GM21360 (cell line): ENCODE measurements at regions not wholly inside any gene's neighbourhood (a gene's known extent, or its start where the extent isn't known, plus 50 kb on each side); places are given as distances from the start of the nearest gene placed in this dataset.
"Not testable (repeated sequence)": the region's sequence is repeated elsewhere in the genome, so short reads cannot be mapped to it uniquely, and the experiment has no call there.

ENCODE experiments used
- ATAC-seq: cut with Tn5 transposase; IDR thresholded peaks from one replicate; pipeline ENCODE4 v1.9.1; 2021; ENCODE audit warnings: mild to moderate bottlenecking, moderate library complexity; ENCODE audit not compliant: unreplicated experiment

GRCh38 chr4:112940336-112940735, 109.1 kb upstream of the ANK2 start:
- no peak for ATAC-seq

DNA sequence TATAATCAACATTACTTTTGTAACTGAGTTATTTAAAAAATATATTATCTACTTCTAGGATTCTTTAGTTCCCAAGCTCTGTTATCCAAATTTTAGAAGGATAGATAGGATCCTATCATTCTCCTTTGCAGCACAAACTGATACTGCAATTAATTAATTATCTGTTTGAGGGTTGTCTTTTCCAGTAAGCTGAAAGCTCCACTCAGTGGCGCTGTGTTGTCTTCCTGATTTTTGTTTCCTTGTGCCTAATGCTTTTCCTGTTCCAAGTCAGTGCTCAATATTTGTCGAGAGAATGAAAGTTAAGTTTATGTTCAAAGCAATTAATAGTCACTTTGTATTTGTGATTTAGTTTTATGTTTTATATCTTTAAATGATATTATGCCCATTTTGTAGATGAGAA, 107.4 kb upstream of the ANK2 start:
- ATAC-seq: no peak

DNA sequence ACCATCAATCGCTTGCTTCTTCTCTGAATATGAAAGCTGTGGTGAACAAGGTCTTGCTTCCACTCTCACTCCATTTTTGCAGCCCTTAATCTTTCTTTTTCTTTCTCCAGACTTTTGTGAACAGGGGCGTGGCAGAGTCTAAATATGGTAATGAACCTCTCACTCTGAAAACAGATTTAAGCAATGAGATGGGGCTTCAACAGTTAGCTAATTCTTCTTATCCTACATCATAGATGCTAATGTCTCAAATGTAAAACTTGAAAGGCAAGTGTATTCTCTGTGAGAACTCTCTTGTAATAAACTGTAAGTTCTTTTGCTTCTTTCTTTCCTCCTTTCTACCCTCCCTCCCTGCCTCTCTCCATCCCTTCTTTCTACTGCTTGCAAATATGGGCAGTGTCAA, 106.5 kb upstream of the ANK2 start:
- ATAC-seq: no peak

GRCh38 chr4:112944006-112944405, 105.4 kb upstream of the ANK2 start:
- ATAC-seq: no peak

DNA sequence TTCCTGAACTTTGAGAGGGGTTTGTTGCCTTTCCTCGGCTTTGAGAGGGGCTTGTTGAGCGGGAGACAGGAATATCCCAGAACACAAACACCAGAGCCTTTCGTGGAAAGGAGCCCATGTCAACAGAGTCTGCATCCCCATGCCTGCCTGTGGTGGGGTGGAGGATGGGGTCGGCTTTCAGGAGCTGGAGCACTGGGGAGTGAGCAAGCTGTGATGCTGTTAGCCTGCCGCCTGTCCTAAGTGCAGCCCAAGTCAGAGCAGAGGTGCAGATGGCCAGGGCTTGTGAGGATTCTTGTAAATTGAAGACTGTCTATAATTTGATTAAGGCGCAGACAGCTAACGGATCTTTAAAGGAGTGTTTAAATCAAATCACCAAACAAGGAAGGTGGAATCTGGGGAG, 103.3 kb upstream of the ANK2 start:
- ATAC-seq: no peak

GRCh38 chr4:112947616-112948015, 101.8 kb upstream of the ANK2 start:
- no peak for ATAC-seq

GRCh38 chr4:112951362-112952312, 97.8 kb upstream of the ANK2 start:
- ATAC-seq: no peak

DNA sequence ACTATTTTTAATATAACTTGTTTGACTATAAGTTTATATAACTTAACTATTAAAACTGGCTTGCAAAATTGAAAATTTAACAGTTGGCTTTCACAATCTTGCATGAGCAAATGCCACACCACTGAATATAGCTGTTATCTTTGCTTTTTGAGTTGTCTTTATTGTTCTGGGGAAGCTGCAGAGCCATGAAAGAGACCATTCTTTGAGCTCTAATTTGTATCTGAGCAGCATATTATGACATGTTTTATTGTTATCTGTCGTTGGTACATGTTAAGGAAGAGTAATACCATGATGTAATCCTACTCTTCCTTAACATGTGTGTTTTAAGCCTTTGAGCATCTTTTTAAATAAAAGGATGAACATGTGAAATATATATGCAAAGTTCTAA, 97.1 kb upstream of the ANK2 start:
- ATAC-seq: no peak

GRCh38 chr4:112953262-112953661, 96.2 kb upstream of the ANK2 start:
- no peak for ATAC-seq

- no peak for ATAC-seq
Measured at GRCh38 chr4:112954286-112954685, 95.2 kb upstream of the ANK2 start.

- no peak for ATAC-seq
Measured at GRCh38 chr4:112956484-112956896, 93.0 kb upstream of the ANK2 start.

DNA sequence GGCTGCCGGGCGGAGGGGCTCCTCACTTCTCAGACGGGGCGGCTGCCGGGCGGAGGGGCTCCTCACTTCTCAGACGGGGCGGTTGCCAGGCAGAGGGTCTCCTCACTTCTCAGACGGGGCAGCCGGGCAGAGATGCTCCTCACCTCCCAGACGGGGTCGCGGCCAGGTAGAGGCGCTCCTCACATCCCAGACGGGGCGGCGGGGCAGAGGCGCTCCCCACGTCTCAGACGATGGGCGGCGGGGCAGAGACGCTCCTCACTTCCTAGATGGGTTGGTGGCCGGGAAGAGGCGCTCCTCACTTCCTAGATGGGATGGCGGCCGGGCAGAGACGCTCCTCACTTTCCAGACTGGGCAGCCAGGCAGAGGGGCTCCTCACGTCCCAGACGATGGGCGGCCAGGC, 91.7 kb upstream of the ANK2 start:
- not testable (repeated sequence) for ATAC-seq

DNA sequence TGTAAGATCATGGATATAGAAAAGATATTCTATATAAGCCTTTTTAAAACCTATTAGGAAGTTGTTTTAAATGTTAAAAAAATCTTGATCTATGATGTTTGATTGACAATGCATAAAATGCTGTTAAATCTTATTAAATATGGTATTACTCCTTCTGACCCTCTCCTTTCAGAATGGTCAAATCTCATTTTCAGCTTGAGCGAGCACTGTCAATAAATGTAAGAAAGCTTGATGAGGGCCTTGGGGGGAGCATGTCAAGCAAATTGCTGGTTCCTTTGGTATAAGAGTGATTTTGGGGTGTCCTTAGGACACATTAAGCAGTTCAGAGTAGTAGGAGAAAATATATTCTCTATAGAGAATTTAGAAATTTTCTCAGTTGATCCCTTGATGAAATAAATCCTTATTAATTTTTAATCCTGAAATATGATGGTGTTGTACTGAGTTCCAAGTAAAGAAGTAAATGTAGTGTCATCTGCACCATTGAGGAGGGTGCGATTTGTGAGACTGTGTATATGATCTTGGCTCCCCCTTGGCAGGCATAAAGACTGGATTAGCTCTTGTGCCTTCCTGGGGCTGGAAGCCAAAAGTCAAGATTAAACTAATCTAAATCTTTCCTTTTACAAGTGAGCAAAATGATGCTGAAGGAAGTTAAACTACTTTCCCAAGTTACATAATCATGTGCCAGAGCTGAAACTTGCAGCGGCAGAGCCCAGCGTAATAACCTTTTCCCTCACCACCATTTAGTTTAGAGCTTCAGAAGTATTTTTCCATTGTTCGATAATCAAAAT, 82.6 kb upstream of the ANK2 start:
- ATAC-seq: no peak

- no peak for ATAC-seq
Measured at GRCh38 chr4:112968451-112969159, 80.8 kb upstream of the ANK2 start.

DNA sequence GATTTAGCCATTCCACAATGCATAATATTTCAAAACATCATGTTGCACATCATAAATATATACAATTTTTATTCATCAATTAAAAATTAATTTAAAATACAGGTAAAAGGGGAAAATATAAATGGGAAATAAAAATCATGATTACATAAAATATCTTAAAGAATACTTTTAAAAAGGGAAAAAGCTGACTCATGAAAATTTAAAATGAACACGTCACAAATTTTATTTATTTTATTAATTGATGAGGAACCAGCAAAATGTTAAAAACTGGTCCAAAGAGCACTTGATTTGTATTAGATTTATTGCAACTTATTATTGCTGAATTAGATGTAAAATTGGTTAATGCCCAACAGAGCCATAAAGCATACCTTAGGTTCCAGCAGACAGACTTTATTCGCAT, 78.5 kb upstream of the ANK2 start:
- ATAC-seq: no peak

DNA sequence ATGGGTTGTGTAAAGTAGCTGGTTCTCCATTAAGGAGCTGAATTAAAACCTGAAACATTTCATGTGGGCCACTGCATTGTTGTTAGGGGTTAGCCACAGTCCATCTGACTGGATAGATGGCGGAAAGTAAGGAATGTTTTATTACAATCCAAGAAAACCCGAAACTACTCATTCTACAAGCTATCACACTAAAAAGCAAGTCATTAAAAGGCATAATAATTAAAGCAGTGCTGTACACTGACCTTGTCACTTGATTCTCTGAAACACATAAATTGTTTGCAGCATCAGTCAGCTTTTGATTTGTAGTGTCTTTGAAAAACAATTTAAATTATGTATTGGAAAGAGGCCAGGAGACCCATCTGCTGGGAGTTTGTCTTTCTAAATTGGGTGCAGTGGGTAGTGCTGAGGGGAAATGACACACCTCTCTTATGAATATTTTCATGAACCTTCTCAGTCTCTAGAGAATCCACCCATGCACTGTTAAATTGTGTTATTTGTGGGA, 75.7 kb upstream of the ANK2 start:
- ATAC-seq: no peak

DNA sequence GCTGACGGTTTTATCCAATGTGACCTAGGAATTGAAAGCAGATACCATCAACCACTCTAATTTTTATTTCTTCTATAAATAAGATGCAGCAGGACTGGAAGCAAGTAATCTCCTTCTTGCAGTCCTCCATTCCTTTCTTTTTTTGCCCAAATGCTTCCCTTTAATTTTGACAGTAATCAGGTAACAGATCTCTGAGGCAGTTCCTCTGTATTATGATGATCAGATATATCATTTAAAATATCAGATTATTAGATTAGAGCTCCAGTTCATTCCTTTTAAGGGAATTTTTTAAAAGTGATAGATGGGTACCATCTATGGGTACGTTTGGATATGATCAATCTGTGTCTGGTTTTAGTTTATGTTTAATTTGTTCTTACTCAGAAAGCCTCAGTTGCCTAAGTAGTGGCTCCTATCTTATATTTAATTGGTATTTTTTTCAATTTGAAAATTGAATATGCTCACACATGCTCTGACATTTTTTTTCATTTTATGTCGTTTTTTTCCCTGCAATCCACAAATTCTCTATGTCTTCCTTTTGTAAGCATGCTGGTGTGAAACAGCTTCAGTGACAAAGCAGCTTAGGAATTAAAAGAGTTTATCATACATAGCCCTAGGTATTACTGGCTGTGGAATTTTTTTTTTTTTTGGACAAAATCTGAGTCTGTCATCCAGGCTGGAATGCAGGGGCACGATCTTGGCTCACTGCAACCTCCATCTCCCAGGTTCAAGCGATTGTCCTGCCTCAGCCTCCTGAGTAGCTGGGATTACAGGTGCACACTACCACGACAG, 73.7 kb upstream of the ANK2 start:
- no peak for ATAC-seq

DNA sequence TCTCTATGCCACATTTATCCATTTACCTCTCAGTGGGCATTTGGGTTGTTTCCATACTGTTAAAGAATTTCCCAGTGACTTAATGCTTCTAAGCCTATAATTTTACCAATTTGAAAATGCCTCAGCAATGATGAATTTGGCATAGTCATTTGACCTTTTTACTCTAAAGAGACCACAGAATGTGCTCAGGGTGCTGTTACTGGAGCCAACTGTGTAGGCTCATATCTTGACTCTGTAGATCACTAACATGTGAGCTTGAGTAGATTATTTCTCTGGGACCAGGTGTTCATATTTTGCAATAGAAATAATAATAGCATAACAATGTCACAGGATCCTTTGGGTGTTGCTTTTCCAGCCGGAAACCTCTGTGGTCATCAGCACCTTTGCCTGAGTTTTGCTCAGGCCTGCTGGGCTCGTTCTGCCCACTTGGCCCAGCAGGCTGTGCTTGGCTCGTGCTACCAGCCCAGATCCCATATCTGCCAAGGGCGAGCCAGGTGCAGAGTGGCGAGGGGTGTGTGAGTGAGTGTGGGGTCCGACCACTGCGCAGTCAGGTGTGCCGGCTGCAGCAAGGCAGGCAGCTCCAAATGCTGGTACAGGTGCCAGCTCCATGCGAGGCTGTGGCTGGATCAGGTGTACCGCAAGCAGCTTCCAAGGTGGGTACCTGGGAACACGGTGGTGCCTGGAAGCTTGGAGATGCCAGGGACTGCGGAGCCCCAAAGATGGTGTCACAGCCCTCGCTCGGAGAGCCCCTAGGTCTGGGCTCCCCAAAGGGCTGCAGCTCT, 70.6 kb upstream of the ANK2 start:
- no peak for ATAC-seq

DNA sequence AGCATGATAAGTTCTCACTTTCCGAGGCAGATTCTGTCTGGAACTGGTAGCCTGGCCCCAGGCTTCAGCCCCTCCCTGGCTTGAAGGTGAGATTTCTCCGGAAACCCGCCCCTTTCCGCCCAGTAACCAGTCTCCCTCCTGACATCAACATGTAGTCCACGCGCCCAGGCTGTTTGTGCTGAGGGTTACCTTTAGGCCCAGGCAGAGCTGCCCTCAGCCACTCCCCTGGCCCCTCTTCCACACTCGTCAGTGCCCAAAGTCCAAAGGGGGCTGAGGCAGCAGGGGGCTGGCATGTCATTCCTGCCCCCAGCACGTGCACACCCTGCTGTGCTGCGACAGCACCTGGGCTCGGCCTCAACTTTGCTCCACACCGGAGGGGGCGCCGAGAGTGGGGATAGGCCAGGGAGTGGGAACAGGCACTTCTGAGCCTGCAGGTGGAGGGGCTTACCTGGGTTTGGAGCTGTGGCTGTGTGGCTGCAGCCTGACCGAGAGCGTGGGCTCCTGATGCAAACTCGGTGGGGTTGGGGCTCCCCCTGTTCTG, 69.5 kb upstream of the ANK2 start:
- no peak for ATAC-seq
